ACC112 (cell line): ENCODE measurements at regions not wholly inside any gene's neighbourhood (a gene's known extent, or its start where the extent isn't known, plus 50 kb on each side); places are given as distances from the start of the nearest gene placed in this dataset.

Experiments used
- H2AFZ ChIP-seq: fragments of 200-600 bp; sonication (generic); one replicate; pipeline ENCODE4 v1.6.0; 2017; ENCODE audit warnings: antibody characterized with exemption, low read length; ENCODE audit not compliant: unreplicated experiment
- H3K27ac ChIP-seq: fragments of 200-600 bp; sonication (generic); 2 replicates; pipeline ENCODE4 v1.5.1; 2014; ENCODE audit warnings: low read depth, mild to moderate bottlenecking, antibody characterized with exemption, low read length, moderate library complexity
- H3K27me3 ChIP-seq: fragments of 200-600 bp; sonication (generic); 2 replicates; pipeline ENCODE4 v1.6.1; 2014; ENCODE audit warnings: mild to moderate bottlenecking, antibody characterized with exemption, low read length, moderate library complexity, mixed read lengths; ENCODE audit not compliant: insufficient read depth
- H3K36me3 ChIP-seq: fragments of 200-600 bp; sonication (generic); 2 replicates; pipeline ENCODE4 v1.6.1; 2016; ENCODE audit warnings: mild to moderate bottlenecking, antibody characterized with exemption, low read length, moderate library complexity, mixed read lengths; ENCODE audit not compliant: insufficient read depth
- H3K4me1 ChIP-seq: fragments of 200-600 bp; sonication (generic); one replicate; pipeline ENCODE4 v1.6.1; 2016; ENCODE audit warnings: low read length, mixed read lengths; ENCODE audit not compliant: insufficient read depth, unreplicated experiment, control insufficient read depth
- H3K4me3 ChIP-seq: fragments of 200-600 bp; sonication (generic); 2 replicates; pipeline ENCODE4 v1.5.1; 2014; ENCODE audit warnings: mild to moderate bottlenecking, low read depth, low read length
- H3K79me2 ChIP-seq: fragments of 200-600 bp; sonication (generic); one replicate; pipeline ENCODE4 v1.6.0; 2016; ENCODE audit warnings: low read length; ENCODE audit not compliant: control insufficient read depth, unreplicated experiment, insufficient read depth

GRCh38 chr13:68214691-68215415, 984.7 kb upstream of the PCDH9 start:
- Histone ChIP-seq H3K4me1 (no peaks in the 10 kb centered on the region), H3K27ac (no peak overlapping the region), H2AFZ (no peak overlapping the region), H3K36me3 (no peaks in the 10 kb centered on the region), H3K27me3 (no peaks in the 10 kb centered on the region), H3K4me3 (no peak overlapping the region), H3K79me2 (no peaks in the 10 kb centered on the region)

GRCh38 chr13:68199271-68199670, 969.1 kb upstream of the PCDH9 start:
- Histone ChIP-seq H3K36me3 (no peaks in the 10 kb centered on the region), H3K4me3 (no peak overlapping the region), H3K79me2 (no peaks in the 10 kb centered on the region), H3K27ac (no peak overlapping the region), H3K4me1 (no peaks in the 10 kb centered on the region), H2AFZ (no peak overlapping the region), H3K27me3 (no peaks in the 10 kb centered on the region)

DNA sequence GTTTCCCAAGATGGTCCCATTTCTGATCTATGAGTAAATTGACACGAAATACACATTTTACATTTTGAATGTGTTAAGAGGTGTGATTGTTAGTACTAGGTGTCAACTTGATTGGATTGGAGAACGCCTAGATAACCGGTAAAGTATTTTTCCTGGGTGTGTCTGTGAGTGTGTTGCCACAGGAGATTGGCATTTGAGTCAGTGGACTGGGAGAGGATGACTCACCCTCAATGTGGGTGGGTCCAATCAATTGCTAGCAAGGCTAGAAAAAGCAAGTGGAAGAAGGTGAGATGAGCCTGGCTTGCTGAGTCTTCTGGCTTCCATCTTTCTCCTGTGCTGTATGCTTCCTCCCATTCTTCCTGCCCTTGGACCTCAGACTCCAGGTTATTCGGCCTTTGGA, 960.7 kb upstream of the PCDH9 start:
- no peaks in the 10 kb centered on the region for H3K4me1 ChIP-seq
- H3K36me3 ChIP-seq = no peaks in the 10 kb centered on the region
- no peak overlapping the region for H2AFZ ChIP-seq
- H3K27ac ChIP-seq = no peak overlapping the region
- H3K79me2 ChIP-seq = no peaks in the 10 kb centered on the region
- H3K27me3 ChIP-seq = no peaks in the 10 kb centered on the region
- H3K4me3 ChIP-seq = no peak overlapping the region

- Histone ChIP-seq H3K4me1 (no peaks in the 10 kb centered on the region), H3K36me3 (no peaks in the 10 kb centered on the region), H2AFZ (peak overlapping the region; percentile 23), H3K27me3 (no peaks in the 10 kb centered on the region), H3K4me3 (peak overlapping the region; percentile 45), H3K79me2 (no peaks in the 10 kb centered on the region), H3K27ac (peak overlapping the region; percentile 20)
These were observed 955.5 kb upstream of the PCDH9 start for GRCh38 chr13:68185444-68186141.

GRCh38 chr13:68176475-68176874, 946.3 kb upstream of the PCDH9 start:
- Histone ChIP-seq H3K27ac (no peak overlapping the region), H3K27me3 (no peaks in the 10 kb centered on the region), H3K4me1 (peaks cover 8% of the 10 kb centered on the region), H3K36me3 (no peaks in the 10 kb centered on the region), H2AFZ (no peak overlapping the region), H3K4me3 (no peak overlapping the region), H3K79me2 (no peaks in the 10 kb centered on the region)

- Histone ChIP-seq H3K79me2 (no peaks in the 10 kb centered on the region), H3K27ac (no peak overlapping the region), H3K4me3 (no peak overlapping the region), H2AFZ (no peak overlapping the region), H3K27me3 (no peaks in the 10 kb centered on the region), H3K4me1 (peaks cover 8% of the 10 kb centered on the region), H3K36me3 (no peaks in the 10 kb centered on the region)
These were observed 944.8 kb upstream of the PCDH9 start for GRCh38 chr13:68174893-68175292.

DNA sequence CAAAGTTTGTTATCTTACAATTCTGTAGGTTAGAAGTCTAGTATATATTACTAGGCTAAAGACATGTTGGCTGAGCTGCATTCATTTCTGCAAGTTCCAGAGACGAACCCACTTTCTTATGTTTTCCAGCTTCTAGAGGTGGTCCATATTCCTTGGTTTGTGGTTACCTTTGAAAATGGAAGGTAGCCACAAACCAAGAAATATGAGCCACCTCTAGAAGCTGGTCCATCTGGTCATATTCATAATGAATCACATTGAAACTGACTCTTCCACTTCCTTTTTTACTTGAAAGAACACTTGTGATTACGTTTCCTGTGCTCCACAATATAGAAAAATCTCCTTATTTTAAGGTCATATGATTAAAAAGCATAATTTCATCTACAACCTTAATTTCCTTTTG, 943.0 kb upstream of the PCDH9 start:
- Histone ChIP-seq H3K27me3 (no peaks in the 10 kb centered on the region), H3K4me3 (no peak overlapping the region), H3K4me1 (peaks cover 8% of the 10 kb centered on the region), H3K36me3 (no peaks in the 10 kb centered on the region), H3K79me2 (no peaks in the 10 kb centered on the region), H3K27ac (no peak overlapping the region), H2AFZ (no peak overlapping the region)

DNA sequence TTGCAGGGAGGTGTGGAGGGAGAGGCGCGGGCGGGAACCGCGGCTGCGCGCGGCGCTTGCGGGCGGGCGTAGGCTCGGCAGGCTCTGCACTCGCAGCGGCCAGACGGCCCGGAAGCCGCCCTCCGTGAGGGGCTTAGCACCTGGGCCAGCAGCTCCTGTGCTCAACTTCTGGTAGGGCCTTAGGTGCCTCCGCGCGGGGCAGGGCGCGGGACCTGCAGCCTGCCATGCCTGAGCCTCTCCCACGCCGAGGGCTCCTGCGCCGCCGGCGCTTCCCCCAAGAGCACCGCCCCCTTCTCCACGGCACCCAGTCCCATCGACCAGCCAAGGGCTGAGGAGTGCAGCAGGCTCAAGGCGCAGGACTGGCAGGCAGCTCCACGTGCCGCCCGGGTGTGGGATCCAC, 940.8 kb upstream of the PCDH9 start:
- no peaks in the 10 kb centered on the region for H3K36me3 ChIP-seq
- H3K27me3 ChIP-seq = no peaks in the 10 kb centered on the region
- peaks cover 5% of the 10 kb centered on the region for H3K4me1 ChIP-seq
- H3K27ac ChIP-seq = no peak overlapping the region
- H3K4me3 ChIP-seq = no peak overlapping the region
- H3K79me2 ChIP-seq = no peaks in the 10 kb centered on the region
- H2AFZ ChIP-seq = no peak overlapping the region

GRCh38 chr13:68168448-68168847, 938.3 kb upstream of the PCDH9 start:
- Histone ChIP-seq H3K36me3 (no peaks in the 10 kb centered on the region), H3K27me3 (no peaks in the 10 kb centered on the region), H2AFZ (no peak overlapping the region), H3K79me2 (no peaks in the 10 kb centered on the region), H3K4me1 (peaks cover 3% of the 10 kb centered on the region), H3K27ac (no peak overlapping the region), H3K4me3 (no peak overlapping the region)

DNA sequence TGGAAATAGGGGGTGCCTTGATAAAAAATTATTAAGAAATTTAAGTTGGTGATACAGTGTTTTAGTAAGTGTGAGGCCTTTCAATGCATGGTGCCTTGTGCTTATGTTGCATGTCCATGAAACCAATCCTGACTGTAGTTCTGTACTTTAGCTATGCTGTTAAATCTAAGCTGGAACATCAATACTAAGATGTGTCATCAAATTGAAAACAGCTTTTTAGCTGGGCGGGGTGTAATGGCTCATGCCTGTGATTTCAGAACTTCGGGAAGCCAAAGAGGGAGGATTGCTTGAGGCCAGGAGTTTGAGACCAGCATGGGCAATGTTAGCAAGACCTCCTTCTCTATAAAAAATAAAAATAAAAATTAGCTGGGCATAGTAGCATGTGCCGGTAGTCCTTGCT, 930.3 kb upstream of the PCDH9 start:
- Histone ChIP-seq H3K4me1 (no peaks in the 10 kb centered on the region), H3K27ac (no peak overlapping the region), H3K36me3 (no peaks in the 10 kb centered on the region), H2AFZ (no peak overlapping the region), H3K27me3 (no peaks in the 10 kb centered on the region), H3K79me2 (no peaks in the 10 kb centered on the region), H3K4me3 (no peak overlapping the region)

DNA sequence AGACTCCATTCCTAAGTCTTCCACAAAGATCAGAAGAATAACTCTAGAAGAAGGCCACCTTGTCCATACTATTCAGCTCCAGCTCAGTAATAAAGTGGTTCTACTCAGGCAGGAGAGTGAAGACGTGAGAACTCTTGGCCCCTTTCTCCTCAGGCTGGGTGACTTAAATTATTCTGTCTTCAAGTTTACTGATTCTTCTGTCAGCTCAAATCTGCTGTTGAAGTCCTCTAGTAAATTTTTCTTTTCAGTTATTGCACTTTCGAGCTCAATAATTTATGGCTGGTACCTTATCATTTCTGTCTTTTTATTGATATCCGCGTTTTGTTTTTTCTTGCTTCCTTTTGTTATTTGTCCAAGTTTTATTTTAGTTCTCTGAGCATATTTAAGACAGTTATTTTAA, 922.3 kb upstream of the PCDH9 start:
- Histone ChIP-seq H2AFZ (no peak overlapping the region), H3K36me3 (no peaks in the 10 kb centered on the region), H3K4me1 (no peaks in the 10 kb centered on the region), H3K27ac (no peak overlapping the region), H3K4me3 (no peak overlapping the region), H3K79me2 (no peaks in the 10 kb centered on the region), H3K27me3 (no peaks in the 10 kb centered on the region)
